Osteocyte (in vitro differentiated cells): ENCODE measurements at regions not wholly inside any gene's neighbourhood (a gene's known extent, or its start where the extent isn't known, plus 50 kb on each side); places are given as distances from the start of the nearest gene placed in this dataset.

Experiments used
- DNase-seq: peaks from one replicate; pipeline ENCODE4 v3.0.0; 2021; ENCODE audit warnings: mixed read lengths; ENCODE audit not compliant: unreplicated experiment; ENCODE audit errors: extremely low spot score
- H3K27ac Mint-ChIP-seq: one replicate; pipeline ENCODE4 v1.8.0; 2021; ENCODE audit warnings: mild to moderate bottlenecking, mixed read lengths; ENCODE audit not compliant: unreplicated experiment
- H3K27me3 Mint-ChIP-seq: one replicate; pipeline ENCODE4 v1.8.0; 2021; ENCODE audit warnings: mixed read lengths; ENCODE audit not compliant: unreplicated experiment
- H3K36me3 Mint-ChIP-seq: one replicate; pipeline ENCODE4 v1.8.0; 2021; ENCODE audit warnings: mixed read lengths; ENCODE audit not compliant: unreplicated experiment
- H3K4me1 Mint-ChIP-seq: one replicate; pipeline ENCODE4 v1.8.0; 2021; ENCODE audit warnings: mixed read lengths; ENCODE audit not compliant: unreplicated experiment
- H3K4me3 Mint-ChIP-seq: one replicate; pipeline ENCODE4 v1.8.0; 2021; ENCODE audit warnings: mild to moderate bottlenecking, moderate library complexity, mixed read lengths; ENCODE audit not compliant: unreplicated experiment
- H3K9me3 Mint-ChIP-seq: one replicate; pipeline ENCODE4 v1.8.0; 2021; ENCODE audit warnings: mixed read lengths; ENCODE audit not compliant: unreplicated experiment
- TF ChIP-seq, protein P1 (sequence below): fragments of 200-600 bp; sonication (generic); IDR thresholded peaks from 2 replicates; pipeline ENCODE4 v1.5.0; 2021; ENCODE audit warnings: antibody characterized with exemption, mild to moderate bottlenecking, moderate library complexity

GRCh38 chr2:89841476-89841840, 1150.0 kb downstream of the RPIA start:
- Mint-ChIP-seq H3K4me3 (no peak overlapping the region), H3K27ac (no peak overlapping the region)

DNA sequence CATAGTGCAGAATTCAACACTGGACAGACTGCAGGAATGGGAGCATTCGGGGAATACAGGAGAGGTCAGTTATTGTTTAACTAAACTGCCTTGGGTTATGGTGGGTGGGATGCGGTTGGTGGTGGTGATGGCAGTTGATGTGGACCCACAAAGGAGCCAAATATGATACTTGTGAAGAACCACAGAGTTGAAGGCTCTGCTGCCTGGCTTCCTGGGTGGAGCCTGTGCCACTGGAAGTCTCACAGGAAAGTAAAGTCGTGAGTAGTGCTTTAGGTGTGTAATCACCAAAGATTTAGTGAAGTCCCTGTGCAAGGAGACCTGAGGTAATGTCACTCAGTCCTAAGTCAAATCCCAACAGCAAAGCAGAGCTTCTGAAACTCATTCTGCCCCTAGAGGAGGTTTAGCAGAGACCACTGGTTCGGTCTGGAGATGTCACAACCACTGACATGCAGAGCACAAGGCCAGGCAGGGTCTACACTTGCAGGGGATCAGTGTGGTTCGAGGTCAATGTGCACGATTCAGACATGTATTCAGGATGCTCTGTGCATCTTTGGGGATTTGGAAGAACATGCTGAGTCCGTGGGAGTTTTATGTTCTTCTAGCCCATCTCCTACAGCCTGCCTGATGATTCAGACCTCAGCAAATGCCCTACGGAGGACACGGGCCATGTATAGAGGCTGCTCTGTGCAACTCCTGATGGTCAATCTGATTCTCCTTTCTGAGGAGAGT, 1150.9 kb downstream of the RPIA start:
- Mint-ChIP-seq H3K27me3 (no peaks in the 10 kb centered on the region), H3K4me3 (no peak overlapping the region), H3K4me1 (no peaks in the 10 kb centered on the region), H3K27ac (no peak overlapping the region), H3K9me3 (peaks cover 59% of the 10 kb centered on the region), H3K36me3 (peaks cover 2% of the 10 kb centered on the region)
- no peak for DNase-seq
- TF ChIP-seq, protein P1, sequence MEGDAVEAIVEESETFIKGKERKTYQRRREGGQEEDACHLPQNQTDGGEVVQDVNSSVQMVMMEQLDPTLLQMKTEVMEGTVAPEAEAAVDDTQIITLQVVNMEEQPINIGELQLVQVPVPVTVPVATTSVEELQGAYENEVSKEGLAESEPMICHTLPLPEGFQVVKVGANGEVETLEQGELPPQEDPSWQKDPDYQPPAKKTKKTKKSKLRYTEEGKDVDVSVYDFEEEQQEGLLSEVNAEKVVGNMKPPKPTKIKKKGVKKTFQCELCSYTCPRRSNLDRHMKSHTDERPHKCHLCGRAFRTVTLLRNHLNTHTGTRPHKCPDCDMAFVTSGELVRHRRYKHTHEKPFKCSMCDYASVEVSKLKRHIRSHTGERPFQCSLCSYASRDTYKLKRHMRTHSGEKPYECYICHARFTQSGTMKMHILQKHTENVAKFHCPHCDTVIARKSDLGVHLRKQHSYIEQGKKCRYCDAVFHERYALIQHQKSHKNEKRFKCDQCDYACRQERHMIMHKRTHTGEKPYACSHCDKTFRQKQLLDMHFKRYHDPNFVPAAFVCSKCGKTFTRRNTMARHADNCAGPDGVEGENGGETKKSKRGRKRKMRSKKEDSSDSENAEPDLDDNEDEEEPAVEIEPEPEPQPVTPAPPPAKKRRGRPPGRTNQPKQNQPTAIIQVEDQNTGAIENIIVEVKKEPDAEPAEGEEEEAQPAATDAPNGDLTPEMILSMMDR: no peak

More at GRCh38 chr2:89841476-89841840, 1150.0 kb downstream of the RPIA start:
- no peaks in the 10 kb centered on the region for H3K27me3 Mint-ChIP-seq
- H3K9me3 Mint-ChIP-seq: peaks cover 55% of the 10 kb centered on the region
- DNase-seq: no peak
- peaks cover 2% of the 10 kb centered on the region for H3K36me3 Mint-ChIP-seq
- H3K4me1 Mint-ChIP-seq: no peaks in the 10 kb centered on the region
- TF ChIP-seq, protein P1: no peak

DNA sequence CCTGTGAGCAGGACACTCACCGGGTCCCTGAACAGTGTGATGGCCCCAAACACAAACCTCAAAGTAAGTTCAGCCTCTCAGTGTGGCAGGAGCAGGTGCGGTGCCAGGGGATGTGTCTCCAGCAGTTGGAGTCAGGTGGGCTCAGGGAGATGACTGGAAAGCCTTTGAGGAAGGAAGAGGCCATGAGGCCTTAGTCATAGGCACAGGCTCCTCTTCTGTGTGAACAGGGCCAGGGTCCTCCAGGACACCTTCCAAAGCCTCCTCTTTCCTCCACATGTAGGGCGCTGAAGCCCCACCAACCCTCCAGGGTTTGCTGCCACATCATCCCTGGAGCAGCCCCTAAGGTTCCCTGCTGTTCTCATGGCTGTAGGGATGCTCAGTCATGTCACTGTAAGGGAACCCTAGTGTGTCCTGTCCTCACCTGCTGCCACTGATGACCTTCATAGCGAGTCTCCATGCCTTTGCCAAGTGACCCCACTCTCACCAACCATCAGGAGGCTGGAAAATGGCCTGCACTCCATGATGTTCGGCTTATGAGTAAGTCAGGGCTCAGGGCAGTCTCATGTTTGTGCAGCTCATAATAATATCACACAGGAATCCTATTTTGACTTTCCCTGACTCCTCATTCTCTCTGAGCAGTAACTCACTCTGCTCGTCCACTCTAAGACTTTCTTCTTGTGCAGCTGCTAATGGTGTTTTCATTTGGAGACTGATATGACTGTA, 1152.9 kb downstream of the RPIA start:
- no peak overlapping the region for H3K27ac Mint-ChIP-seq

GRCh38 chr2:89845532-89845931, 1154.1 kb downstream of the RPIA start:
- H3K27me3 Mint-ChIP-seq: no peaks in the 10 kb centered on the region
- H3K27ac Mint-ChIP-seq: no peak overlapping the region
- H3K4me3 Mint-ChIP-seq: no peak overlapping the region
- H3K36me3 Mint-ChIP-seq: no peaks in the 10 kb centered on the region
- DNase-seq: no peak
- H3K4me1 Mint-ChIP-seq: no peaks in the 10 kb centered on the region
- H3K9me3 Mint-ChIP-seq: peaks cover 68% of the 10 kb centered on the region
- TF ChIP-seq, protein P1: no peak

More for the DNA sequence above, 1152.9 kb downstream of the RPIA start:
- Mint-ChIP-seq H3K4me1 (no peaks in the 10 kb centered on the region), H3K9me3 (peaks cover 62% of the 10 kb centered on the region), H3K27me3 (no peaks in the 10 kb centered on the region), H3K36me3 (peaks cover 2% of the 10 kb centered on the region), H3K4me3 (no peak overlapping the region)
- TF ChIP-seq, protein P1: no peak
- DNase-seq: peak; percentile 83

DNA sequence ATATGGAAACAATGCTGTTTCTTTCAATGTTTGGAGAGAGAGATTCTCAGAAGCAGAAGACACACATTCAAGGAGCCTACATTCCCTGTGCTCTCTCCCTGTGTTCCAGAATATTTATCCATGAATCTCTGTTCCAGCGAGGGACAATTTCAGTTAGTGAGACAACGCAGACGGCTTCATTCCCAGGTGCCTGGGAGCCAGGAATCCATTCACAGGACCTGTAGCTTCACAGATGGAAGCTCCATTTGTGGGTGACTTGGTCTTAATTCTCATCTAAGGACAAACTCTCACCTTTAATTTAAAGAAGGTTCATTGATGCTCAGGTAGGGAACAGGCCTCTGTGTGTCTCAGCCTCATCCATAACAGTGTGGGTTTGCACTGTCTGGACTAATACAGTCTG, 1156.6 kb downstream of the RPIA start:
- Mint-ChIP-seq H3K4me3 (no peak overlapping the region), H3K27me3 (no peaks in the 10 kb centered on the region), H3K4me1 (no peaks in the 10 kb centered on the region), H3K36me3 (no peaks in the 10 kb centered on the region), H3K9me3 (peaks cover 64% of the 10 kb centered on the region), H3K27ac (no peak overlapping the region)
- TF ChIP-seq, protein P1: no peak
- no peak for DNase-seq
